ENCODE measurements at regions not wholly inside any gene's neighbourhood (a gene's known extent, or its start where the extent isn't known, plus 50 kb on each side); places are given as distances from the start of the nearest gene placed in this dataset.

DNA sequence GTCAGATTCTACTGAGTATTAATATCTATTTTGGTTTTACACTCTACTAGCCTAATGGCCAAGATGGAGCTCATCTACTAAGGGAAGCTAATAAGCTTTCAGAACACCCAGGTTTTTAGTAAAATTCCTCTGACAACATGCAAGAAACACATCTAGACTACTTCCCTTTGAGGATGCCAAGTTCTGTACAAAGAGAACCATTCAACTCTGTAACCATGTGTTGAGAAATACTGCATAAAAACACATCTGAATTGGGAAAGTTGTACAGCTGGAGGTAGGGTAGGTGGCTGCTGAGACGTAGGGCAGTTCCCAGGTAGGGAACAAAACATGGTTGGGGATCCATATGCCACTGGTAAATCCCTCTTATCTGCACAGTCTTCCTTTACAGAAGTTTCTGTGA is 66.2 kb downstream of the SC5D start:
- TF ChIP-seq, protein P1, sequence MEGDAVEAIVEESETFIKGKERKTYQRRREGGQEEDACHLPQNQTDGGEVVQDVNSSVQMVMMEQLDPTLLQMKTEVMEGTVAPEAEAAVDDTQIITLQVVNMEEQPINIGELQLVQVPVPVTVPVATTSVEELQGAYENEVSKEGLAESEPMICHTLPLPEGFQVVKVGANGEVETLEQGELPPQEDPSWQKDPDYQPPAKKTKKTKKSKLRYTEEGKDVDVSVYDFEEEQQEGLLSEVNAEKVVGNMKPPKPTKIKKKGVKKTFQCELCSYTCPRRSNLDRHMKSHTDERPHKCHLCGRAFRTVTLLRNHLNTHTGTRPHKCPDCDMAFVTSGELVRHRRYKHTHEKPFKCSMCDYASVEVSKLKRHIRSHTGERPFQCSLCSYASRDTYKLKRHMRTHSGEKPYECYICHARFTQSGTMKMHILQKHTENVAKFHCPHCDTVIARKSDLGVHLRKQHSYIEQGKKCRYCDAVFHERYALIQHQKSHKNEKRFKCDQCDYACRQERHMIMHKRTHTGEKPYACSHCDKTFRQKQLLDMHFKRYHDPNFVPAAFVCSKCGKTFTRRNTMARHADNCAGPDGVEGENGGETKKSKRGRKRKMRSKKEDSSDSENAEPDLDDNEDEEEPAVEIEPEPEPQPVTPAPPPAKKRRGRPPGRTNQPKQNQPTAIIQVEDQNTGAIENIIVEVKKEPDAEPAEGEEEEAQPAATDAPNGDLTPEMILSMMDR (IDR thresholded peaks at IDR 0.05) = no peak
- TF ChIP-seq POLR2A (IDR thresholded peaks at IDR 0.05) = no peak

Measured in Peyer's patch (tissue), 4 donors.